ENCODE measurements at regions not wholly inside any gene's neighbourhood (a gene's known extent, or its start where the extent isn't known, plus 50 kb on each side); places are given as distances from the start of the nearest gene placed in this dataset.

DNA sequence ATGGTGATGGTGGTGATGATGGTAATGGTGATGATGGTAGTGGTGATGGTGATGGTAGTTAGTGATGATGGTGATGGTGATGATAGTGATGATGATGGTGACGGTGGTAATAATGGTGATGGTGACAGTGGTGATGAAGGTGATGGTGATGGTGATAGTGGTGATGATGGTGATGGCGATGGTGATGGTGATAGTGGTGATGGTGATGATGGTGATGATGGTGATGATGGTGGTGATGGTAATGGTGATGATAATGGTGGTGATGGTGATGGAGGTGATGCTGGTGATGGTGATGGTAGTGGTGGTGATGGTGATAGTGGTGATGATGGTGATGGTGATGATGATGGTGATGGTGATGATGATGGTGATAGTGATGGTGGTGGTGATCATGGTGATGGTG, 148.7 kb upstream of the TNRC6C start:
- no peak for DNase-seq

DNA sequence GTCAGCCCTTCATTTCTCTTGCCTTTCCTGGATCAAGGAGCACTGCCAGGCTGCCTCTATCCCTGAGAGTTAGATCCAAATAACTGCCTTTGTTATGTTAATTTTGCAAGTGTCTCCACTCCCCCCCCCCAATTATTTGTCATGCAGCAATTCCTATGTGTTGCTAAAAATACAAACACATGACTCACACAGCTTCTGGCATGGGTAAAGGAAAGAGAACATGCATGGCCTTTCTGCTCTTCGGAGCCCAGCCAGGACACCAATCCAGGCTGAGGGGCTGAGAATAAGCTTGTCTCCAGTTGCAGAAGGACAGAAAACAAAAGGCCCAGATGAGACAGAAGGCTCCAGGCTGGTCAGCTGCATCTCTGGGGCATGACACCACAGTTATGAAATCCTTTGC, 148.0 kb upstream of the TNRC6C start:
- no peak for DNase-seq

DNA sequence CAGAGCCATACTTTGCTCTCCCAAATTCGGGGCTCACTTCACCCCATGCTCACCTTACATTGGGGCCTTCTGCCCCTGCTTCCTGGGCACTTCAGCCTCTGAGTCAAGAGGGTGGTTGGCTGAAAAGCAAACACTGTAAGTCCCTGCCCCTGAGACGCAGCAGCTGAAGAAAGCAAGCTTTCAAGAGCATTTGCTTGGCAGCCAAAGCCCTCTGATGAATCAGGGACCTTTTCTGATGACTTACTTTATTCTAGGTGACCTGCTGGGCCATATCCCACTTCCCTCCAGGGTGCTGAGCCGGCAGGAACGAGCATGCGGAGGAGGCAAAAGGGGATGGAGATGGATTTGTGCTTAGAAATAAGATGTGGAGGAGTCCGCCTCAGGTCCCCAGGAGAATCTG, 147.0 kb upstream of the TNRC6C start:
- no peak for DNase-seq

DNA sequence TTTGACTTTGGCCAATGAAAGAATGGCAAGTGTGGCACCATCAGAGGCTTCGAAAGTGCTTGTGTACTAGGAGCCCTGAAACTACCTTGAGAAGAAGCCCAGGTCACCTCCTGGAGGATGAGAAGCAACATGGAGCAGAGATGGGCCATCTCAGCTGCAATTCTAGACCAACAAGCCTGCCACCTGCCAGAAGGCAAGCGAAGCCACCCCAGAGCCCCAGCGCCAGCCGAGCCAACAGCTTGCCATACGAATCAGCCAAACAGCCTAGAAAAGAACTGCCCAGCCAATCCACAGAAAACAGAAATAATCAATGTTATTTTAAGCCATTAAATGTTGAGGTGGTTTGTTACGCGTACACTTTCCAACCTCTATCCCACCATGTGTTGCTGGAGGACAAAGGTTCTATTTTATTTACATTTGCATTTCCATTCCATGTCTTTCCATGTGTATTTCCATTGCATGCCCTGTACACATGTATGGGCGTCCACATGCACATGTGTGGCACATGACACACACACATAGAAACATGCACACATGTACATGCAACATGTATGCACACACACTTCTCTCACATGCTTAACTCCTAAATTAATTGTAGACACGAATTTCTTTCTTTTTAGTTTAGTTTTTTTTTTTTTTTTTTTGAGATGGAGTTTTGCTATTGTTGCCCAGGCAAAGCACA, 144.3 kb upstream of the TNRC6C start:
- DNase-seq = no peak

DNA sequence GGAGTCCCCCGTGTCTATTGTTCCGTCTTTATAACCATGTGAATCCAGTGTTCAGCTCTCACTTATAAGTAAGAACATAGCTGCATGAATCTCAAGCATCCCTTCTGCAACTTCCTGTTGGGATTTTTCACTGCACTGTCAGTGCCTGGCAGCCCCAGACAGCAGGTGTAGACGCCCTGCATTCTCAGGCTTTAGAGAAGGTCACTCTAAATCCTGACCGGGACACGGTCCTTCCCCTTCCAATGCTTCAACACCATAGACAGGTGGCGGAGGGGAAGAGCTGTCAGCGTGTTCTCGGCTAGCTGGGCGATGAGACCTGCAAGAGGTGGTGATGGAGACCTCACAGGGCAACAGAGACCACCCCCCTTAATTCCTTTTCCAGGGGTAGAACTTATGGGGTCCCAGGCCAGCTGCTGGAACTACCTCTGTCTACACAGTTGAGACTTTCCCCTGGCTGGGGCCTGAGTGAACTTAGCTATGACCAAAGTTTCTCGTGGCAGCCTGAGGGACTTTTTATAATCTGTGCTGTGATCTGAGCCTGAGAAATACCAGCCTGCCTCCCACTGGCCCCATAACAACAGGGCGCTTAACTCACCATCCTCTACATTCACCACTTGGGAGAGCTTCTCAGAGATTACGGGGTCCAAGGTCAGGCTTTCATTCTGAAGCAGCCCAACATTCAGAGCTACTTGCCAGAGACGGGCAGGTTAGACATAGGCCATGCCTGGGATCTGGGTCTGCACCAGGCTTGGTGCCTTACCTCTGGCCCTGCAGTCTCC, 143.2 kb upstream of the TNRC6C start:
- no peak for DNase-seq

DNA sequence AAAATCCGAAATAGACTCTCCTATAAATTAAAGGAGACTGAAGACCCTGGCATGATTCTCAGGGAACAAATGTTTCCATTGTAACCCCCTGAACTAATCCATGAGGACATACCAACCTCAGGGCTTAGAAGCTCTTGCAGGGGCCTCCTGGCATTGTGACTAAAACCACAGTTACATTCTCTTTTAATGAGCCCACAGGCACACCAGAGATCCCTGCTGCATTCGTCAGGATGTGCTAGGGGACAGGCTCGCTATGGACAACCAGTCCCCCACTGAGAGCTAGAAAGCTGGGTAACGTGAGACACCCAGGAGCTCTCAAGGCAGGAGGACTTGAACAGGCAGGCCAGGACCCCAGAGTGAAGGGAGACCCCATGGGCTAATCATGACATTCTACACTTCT, 140.6 kb upstream of the TNRC6C start:
- DNase-seq = no peak

DNA sequence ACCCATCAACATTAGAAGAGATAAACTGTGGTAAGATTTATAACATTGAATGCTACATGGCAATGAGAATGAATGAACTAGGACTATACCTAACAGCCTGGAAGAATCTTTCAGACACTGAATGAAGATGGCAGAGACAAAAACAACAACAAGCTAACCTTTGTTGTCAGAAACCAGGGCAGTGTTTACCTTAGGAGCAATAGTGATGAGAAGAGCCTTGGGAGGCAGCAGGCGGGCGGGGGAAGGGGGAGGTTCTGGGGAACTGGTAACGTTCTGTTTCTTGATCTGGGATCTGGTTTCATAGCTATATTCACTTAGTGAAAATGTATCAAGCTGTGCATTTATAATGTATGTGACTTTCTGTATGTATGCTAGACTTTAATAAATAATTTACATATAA, 139.0 kb upstream of the TNRC6C start:
- no peak for DNase-seq

DNA sequence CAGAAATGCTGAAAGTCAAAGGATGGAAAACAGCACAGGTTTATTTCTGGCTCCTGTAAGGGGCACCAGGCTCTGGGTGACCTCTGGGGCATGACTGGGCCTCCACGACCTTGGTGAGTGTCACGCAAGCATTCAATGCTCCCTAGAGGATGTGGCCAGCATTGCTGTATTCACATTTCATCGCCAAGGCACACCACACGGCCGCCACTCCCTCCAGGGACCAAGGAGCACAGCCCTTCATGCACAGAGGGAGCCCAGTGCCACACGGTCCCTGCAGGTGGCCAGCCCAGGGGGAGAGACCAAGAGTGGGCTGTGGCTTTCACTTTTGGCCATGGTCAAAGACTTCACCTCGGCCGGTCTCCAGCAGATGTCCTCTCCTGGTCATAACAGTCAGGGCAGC, 137.4 kb upstream of the TNRC6C start:
- no peak for DNase-seq

DNA sequence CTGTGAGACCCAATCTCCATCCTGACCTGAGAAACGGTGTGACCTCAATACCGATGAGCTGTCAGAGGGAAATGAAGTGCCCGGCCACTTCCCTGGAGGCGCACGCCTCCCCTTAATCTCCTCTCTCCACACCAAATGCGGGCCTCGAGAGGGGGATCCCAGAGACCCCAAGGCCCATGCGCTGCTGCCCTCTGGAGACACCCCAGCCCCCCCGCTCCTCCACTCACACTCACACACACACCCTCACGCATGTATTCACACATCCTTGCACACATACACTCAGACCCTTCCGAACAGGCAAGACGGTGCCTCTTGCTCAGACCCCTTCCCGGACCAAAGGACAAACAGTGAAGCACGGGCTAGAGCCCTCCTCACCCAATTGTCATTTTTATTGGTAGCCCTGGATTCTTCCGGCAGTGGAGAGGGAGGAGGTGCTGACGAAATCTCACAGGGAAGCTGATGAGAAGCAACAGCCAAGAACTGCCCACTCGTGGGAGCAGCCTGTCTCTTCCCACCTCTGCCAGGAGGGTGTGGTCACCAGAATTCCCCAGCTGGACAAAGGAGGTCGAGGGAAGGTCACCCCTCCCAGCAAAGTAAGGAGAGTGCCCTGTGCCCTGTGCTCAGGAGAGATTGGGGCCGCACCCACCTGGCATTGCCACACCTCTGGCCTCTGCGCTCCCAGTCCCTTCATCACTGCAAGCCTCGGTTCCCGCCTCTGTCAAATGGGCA, 136.0 kb upstream of the TNRC6C start:
- DNase-seq = no peak

DNA sequence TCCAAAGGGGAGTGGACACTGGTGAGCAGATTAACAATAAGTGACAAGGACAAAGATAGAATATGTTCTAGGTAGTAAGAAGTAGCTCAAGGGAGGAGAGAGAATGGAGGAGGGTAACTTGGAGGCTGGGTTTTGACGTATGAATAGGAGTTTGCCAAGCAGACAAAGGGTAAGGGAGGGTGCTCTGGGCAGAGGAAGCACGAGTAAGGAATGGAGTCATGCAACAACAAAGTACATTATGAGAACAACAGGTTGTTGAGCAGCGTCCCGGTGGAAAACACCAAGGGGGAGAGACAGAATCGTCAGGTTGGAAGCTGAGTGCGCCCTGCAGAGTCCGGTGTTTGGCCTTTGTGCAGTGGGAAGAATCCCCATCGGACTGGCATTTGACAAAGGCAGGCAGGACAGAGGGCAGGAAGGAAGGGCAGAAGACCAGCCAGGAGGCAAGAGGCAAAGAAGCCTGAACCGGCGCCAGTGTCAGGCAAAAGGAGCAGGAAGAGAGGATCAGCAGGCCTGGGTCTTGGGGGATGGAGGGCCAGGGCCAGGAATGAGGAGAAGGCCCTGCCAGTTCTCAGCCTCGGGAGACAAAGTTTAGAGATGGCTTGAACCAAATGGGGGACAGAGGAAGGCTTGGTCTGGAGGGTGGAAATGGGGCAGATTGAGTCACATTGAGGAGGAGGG, 134.3 kb upstream of the TNRC6C start:
- no peak for DNase-seq

DNA sequence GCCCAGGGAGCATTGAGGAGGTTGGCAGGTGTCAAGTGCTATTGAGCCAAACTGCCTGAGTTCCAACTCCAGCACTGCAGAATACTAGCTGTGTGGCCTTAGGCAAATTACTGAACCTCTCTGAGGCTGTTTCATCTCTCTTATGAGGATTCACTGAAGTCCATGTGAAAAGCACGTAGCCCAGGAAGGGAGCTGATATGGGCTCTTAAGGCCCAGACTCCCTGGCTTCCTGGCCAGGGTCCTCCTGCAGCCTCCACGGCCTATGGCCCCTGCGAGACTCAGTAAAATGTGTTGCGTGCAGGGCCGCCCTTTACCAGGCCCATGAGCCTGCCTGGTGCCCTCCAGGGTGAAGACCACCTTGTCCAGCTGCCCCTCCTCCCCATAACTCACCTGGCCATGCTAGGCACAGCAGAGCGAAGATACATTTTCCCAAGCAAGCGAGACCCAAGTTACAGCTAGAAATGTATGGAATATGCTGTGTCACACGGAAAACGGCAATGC, 133.7 kb upstream of the TNRC6C start:
- peak; percentile 21 for DNase-seq

DNA sequence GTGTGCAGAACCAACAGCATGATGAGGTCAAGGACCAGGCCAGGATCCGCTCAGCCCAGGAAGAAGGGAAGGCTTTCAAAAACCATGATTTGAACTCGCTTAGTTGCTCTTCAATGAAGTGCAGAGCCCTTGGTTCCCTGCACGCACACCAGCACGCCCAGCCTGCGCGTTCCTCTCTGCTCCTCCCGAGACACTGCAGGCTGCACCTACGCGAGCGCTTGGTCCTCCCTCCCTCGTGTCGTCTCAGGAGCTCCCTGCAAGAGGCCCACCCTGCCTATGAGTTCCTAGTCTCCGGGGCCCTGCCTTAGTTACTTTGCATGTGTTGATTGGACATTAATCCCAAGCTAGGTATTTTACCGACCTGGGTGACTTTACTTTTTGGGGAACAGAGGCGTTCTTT, 132.9 kb upstream of the TNRC6C start:
- DNase-seq = peak; percentile 58

DNA sequence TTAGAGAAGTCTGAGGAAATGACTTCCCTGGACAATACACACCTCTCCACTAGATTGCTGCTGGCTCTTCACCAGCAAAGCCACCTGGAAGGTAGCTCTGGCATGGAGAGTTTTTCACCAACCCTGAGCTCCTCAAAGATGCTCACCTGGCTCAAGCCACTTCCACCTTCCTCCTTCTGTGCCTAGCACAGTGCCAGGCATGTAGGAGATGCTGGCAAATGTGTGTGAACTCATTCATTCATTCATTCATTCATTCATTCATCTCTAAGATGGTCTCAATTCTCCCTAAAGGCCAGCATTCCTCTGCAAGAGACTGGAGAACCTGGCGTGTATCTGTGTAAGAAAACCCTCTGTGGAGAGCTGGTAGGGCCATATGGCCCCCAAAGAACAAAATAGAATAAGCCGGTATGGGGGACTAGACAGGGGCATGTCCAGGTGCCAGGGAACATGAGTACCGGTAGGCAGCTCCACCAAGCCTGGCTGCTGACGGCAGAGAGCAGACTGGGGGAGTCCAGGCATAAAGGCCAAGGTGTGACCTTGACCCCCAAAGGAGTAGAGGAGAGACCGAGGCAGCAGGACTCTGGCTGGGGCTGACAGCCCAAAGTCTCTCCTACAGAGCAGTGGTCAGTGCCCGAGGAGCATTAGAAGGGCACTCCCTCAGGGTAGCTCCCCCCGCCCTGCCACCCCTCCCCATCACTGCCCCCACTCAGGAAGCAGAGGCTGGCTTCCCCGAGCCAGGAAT, 132.2 kb upstream of the TNRC6C start:
- DNase-seq = peak; percentile 52

DNA sequence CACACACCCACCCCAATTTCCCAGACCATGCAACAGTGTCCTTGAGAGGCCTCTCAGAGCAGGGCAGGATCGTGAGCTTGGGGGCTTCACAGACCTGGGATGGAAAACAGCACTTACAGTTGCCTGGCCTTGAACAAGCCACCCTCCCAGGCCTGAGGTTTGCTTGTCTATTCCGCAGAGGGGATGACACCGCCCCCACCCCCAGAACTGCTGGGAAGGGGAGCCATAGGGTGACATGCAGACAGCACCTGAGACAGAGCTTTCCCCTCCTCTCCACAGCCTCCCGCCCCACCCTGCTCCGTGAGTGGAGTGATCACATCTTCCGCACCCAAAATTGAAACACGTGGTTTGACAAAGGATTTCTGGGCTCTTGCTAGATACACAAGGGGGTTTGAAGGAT, 131.5 kb upstream of the TNRC6C start:
- peak; percentile 33 for DNase-seq

DNA sequence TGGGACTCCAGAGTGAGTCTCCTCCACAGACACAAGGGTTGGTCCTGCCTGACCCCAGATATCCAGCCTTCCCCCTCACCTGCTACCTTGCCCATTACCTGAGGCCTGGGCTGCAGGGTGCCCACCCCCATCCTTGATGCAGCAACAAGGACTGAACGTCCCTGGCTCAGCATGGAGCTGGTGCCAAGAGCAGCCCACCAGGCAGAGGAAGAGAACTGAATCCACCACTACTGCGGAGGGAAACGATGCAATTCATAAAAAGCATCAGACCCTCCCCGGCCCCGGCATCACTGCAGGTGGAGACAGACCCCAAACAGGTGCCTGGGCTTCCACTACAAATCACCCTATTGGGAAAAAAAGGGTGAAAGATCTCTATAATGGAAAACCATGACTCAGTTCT, 131.0 kb upstream of the TNRC6C start:
- peak; percentile 53 for DNase-seq

DNA sequence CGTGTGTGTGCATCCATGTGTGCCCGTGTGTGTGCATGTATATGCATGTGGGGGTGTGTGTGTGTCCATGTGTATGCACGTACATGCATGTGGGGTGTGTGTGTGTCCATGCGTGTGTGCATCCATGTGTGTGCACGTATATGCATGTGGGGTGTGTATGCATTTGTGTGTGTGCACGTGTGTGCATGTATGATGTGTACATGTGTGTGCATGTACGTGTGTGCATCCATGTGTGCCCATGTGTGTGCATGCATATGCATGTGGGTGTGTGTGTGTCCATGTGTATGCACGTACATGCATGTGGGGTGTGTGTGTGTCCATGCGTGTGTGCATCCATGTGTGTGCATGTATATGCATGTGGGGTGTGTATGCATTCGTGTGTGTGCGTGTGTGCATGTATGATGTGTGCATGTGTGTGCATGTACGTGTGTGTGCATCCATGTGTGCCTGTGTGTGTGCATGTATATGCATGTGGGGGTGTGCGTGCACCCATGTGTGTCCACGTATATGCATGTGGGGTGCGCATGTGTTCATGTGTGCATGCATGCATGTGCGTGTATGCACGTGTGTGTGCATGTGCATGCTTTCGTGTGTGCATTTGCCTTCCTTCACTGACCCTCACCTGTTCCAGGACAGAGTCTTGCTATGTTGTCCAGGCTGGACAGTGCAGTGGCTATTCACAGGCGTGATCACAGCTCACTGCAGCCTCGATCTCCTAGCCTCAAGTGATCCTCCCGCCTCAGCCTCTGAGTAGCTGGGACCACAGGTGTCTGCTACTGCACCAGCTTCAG, 129.6 kb upstream of the TNRC6C start:
- DNase-seq = peak; percentile 54

DNA sequence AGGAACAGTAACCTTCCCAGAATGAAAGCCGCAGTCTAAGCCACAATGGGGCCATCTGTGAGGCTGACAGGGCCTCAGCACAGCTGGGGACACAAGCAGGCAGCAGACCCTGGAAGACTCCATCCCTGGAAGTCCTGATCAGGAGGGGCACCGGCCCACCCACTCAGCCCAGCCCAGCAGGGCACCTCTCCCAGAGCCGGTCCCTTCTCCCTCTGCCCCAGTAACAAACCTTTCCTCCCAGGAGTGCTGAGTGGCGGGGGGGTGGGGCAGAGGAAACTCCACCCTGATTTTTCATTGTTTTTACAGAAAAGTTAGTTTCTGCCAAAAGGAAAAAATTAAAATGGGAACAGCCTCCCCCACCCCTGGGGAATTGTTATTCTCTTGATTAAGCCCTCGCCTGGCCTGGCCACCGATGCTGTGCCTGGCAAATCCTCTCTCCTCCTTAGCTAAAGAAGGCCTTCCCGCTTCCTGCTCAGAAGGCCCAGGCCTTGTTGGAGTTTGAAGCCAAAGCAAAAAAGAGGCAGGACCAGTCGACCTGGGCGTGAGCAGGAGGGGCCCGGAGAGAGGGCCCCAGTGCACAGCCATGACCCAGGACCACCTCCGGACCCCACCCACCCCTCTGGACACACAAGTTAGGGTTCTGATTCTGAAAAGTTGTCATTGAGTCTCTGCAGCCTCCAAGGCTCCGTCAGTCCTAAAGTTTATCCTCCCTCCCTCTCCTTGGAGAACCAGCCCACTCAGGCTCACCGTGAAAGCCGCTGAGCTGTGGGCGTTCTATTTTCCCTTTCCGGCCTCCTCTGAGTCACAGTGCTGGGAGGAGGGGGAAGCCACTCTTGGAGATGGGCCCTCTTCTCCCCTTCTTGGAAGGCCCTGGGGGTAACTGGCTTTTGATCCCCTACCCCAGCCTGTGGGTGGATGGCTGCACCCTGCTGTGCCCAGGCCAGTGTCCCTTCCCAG, 128.4 kb upstream of the TNRC6C start:
- DNase-seq = peak; percentile 61

DNA sequence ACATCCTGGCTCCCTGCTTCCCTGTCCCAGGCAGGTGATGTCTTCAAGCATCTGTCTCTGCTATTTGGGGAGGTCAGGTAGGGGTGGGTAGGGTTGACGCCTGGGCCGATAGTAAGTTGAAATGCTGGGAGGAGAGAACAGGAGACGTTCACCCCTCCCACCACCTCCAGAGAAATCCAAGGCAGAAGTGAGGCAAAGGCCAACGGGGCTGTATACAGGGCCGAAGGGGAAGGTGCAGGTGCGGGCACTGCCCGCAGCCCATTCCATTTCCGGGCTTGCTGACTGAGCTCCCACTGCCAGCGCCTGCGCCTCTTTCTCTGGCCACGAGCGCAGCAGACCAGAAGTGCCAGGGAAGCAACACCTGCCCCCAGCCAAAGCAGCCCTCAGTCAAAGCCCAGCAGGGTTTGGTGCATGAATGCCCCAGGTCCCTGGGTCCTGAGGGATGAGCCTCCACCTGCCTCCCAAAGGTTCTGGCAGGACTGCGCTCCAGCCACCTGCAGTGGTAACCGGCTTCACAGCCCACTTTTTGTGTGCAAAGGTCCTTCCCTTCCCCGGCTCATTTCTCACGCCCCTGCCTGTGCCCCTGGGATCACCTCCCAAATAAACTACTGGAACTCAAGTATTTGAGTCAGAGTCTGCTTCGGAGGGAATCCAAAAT, 127.6 kb upstream of the TNRC6C start:
- peak; percentile 58 for DNase-seq

DNA sequence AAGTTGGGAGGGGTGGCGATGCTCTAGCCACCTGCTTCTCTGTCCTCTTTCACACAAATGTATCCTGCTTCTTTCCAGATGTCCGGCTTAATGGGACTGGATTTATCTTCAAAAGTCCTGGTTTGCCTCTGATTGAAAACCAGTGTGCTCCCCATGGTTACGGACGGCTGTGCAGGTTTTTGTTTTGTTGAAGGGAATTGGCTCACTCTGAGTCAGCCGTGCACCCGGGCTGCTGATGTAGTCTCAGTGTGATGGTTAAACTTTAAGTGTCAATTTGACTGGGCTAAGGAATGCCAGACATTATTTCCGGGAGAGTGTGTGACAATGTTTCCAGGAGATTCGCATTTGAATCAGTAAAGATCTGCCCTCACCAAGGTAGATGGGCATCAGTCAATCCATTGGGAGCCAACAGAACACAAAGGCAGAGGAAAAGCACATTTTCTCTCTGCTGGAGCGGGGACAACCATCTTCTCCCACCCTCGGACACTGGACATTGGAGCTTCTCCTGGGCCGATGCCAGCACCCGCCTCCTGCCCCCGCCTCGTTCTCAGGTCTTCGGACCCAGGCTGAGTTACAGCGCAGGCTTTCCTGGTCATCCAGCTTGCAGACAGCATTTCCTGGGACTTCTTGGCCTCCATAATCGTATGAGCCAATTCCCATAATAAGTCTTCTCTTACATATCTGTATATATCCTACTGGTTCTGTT, 126.9 kb upstream of the TNRC6C start:
- peak; percentile 31 for DNase-seq
